ENCODE measurements at regions not wholly inside any gene's neighbourhood (a gene's known extent, or its start where the extent isn't known, plus 50 kb on each side); places are given as distances from the start of the nearest gene placed in this dataset.

- Mint-ChIP-seq H3K4me3 (no peak overlapping the region), H3K9me3 (no peaks in the 10 kb centered on the region), H3K4me1 (peaks cover 26% of the 10 kb centered on the region), H3K27ac (ENCODE audit: unreplicated experiment) (no peak overlapping the region), H3K36me3 (ENCODE audit: low read depth) (no peaks in the 10 kb centered on the region), H3K27me3 (ENCODE audit: low read depth) (no peaks in the 10 kb centered on the region)
- no peak for DNase-seq (ENCODE audit: low read depth, low spot score)
- TF ChIP-seq CTCF (conservative IDR thresholded peaks at IDR 0.05) = no peak
These were observed 162.5 kb upstream of the CITED2 start for GRCh38 chr6:139536751-139537617.

- Mint-ChIP-seq H3K9me3 (no peaks in the 10 kb centered on the region), H3K27me3 (ENCODE audit: low read depth) (no peaks in the 10 kb centered on the region), H3K4me1 (peaks cover 23% of the 10 kb centered on the region), H3K36me3 (ENCODE audit: low read depth) (no peaks in the 10 kb centered on the region), H3K27ac (ENCODE audit: unreplicated experiment) (no peak overlapping the region), H3K4me3 (no peak overlapping the region)
- DNase-seq (ENCODE audit: low read depth, low spot score) = no peak
- TF ChIP-seq CTCF (conservative IDR thresholded peaks at IDR 0.05) = no peak
These were observed 160.1 kb upstream of the CITED2 start for GRCh38 chr6:139534472-139535115.

- Mint-ChIP-seq H3K36me3 (ENCODE audit: low read depth) (no peaks in the 10 kb centered on the region), H3K27me3 (ENCODE audit: low read depth) (no peaks in the 10 kb centered on the region), H3K27ac (ENCODE audit: unreplicated experiment) (peak overlapping the region; percentile 2), H3K9me3 (no peaks in the 10 kb centered on the region), H3K4me3 (no peak overlapping the region), H3K4me1 (peaks cover 21% of the 10 kb centered on the region)
- no peak for DNase-seq (ENCODE audit: low read depth, low spot score)
- TF ChIP-seq CTCF (conservative IDR thresholded peaks at IDR 0.05) = no peak
These were observed 159.4 kb upstream of the CITED2 start for GRCh38 chr6:139533573-139534471.

DNA sequence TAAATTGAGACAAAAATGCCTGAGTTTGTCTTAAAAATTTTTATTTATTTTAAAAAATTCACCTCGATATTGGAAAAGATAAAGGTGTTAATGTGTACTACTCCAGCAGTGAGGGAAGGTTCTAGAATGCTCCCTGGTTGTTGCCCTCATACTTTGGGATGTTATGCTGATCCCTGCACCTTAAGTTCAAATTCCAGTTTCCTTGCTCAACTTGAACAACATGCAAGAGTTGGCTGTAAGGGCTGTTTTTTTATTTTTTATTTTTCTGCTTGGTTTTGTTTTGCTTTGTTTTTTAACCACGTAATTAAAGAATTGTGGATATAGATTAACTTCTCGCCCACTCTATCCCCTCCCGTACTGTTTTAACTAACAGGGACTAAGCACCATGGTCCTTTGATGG, 158.7 kb upstream of the CITED2 start:
- Mint-ChIP-seq H3K4me1 (peaks cover 21% of the 10 kb centered on the region), H3K27me3 (ENCODE audit: low read depth) (no peaks in the 10 kb centered on the region), H3K4me3 (no peak overlapping the region), H3K9me3 (peaks cover under 1% of the 10 kb centered on the region), H3K27ac (ENCODE audit: unreplicated experiment) (no peak overlapping the region), H3K36me3 (ENCODE audit: low read depth) (no peaks in the 10 kb centered on the region)
- no peak for DNase-seq (ENCODE audit: low read depth, low spot score)
- TF ChIP-seq CTCF (conservative IDR thresholded peaks at IDR 0.05) = no peak

Measured in neural crest cell (in vitro differentiated cells).